Ectodermal cell (in vitro differentiated cells): ENCODE measurements at regions not wholly inside any gene's neighbourhood (a gene's known extent, or its start where the extent isn't known, plus 50 kb on each side); places are given as distances from the start of the nearest gene placed in this dataset.

Experiments
- H3K27ac ChIP-seq: 2 replicates; pipeline ENCODE4 v1.7.0; 2013; ENCODE audit warnings: mild to moderate bottlenecking, low read depth, low read length; ENCODE audit not compliant: insufficient read depth, poor library complexity, severe bottlenecking
- H3K27me3 ChIP-seq: 2 replicates; pipeline ENCODE4 v1.7.0; 2013; ENCODE audit warnings: mild to moderate bottlenecking, low read length; ENCODE audit not compliant: insufficient read depth, control insufficient read depth, poor library complexity, severe bottlenecking
- H3K36me3 ChIP-seq: one replicate; pipeline ENCODE4 v1.7.0; 2013; ENCODE audit warnings: low read length; ENCODE audit not compliant: control insufficient read depth, insufficient read depth
- H3K4me1 ChIP-seq: one replicate; pipeline ENCODE4 v1.7.0; 2013; ENCODE audit warnings: low read length; ENCODE audit not compliant: control insufficient read depth, insufficient read depth
- H3K4me3 ChIP-seq: 2 replicates; pipeline ENCODE4 v1.7.0; 2013; ENCODE audit warnings: low read depth, low read length, control low read depth; ENCODE audit not compliant: insufficient read depth
- H3K9me3 ChIP-seq: 2 replicates; pipeline ENCODE4 v1.7.0; 2013; ENCODE audit warnings: mild to moderate bottlenecking, low read length, moderate library complexity; ENCODE audit not compliant: control insufficient read depth
- WGBS, 2 experiments: methylation state at CpG; one replicate each; pipeline ENCODE4 v1.1.7; 2013; ENCODE audit warnings: missing lambda C conversion rate in 2 of 2; 5-methylcytosine and 5-hydroxymethylcytosine counted together

DNA sequence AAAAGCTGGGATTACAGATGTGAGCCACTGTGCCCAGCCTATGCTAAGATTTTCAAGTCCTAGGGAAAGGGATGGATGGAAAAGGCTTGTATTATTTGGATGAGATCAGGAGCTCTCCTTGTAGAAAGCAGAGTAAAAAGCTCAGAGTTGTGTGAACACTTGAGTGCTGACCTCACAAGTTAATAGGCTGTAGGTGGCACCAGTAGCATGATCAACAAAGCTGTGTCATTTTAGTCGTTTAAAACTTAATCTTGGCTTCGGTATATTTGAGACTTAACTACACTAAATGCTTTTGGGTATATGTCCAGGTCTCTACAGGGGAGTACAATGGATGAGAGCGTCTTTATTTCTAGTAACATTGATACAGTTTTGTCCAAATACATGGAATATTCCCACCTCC is 264.2 kb downstream of the TMEM38B start:
- Histone ChIP-seq H3K4me1 (peaks cover 7% of the 10 kb centered on the region), H3K36me3 (no peaks in the 10 kb centered on the region), H3K4me3 (no peak overlapping the region), H3K27me3 (no peaks in the 10 kb centered on the region), H3K9me3 (no peaks in the 10 kb centered on the region), H3K27ac (no peak overlapping the region)
- 93 to 94% methylated on average over 3 of the region's 3 CpGs for WGBS, 2 experiments

DNA sequence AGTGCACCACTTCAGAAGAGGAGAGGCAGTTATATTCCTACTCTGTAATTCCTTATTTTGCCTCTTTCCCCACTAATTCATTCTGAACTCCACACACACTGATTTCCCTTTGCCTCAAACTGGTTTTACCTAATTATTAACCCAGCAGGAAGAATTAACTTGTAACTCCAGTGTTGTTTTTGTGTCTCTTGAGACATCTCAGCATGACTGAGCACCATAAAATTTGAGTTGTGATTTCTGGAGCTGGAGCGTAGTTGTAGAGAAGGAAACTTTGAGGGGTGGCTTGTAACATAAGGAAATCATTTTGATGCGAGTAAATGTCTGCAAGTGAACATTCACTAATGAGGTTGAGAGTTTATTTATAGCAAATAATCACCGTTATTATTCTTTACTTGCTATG is 265.2 kb downstream of the TMEM38B start:
- no peaks in the 10 kb centered on the region for H3K9me3 ChIP-seq
- 92 to 95% methylated on average over 3 of the region's 3 CpGs for WGBS, 2 experiments

DNA sequence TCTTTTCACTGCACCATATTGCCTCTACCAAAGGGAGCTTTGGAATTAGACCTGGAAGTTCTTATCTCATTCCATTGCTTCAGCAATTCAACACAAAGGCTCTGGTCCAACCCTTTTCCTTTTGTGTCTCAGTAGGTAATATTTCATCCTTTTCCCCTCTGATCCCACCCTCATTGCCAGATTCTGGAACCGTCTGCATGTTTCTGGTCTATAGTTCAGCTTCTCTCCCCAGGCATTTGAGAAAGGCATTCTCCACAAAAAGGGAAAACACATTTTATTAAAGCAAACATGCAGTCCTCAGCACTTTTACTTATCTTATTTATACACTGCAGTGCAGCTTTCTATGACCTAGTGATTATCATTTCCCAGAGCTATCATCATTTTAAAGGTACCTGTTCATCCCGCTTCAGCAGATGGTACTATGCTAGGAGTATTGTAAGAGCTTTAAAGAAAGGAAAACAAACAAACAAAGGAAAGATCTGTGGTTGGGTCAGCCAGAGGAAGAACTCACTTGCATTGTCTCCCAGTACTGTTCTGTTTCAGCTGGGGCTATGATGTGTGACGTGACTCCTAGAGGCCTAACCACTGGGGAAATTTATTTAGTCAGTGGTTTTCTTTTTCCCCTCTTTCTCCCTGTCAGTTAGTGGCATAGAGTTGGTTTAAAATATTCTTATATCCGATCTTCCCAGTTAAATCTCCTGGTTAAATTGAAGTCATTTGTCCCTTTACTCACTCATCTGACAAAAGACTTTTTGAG is 269.2 kb downstream of the TMEM38B start:
- no peaks in the 10 kb centered on the region for H3K9me3 ChIP-seq
- 81 to 83% methylated on average over 3 to 4 of the region's 4 CpGs for WGBS, 2 experiments
- H3K4me1 ChIP-seq = peaks cover 6% of the 10 kb centered on the region
- no peaks in the 10 kb centered on the region for H3K27me3 ChIP-seq
- H3K4me3 ChIP-seq = no peak overlapping the region
- no peaks in the 10 kb centered on the region for H3K36me3 ChIP-seq
- no peak overlapping the region for H3K27ac ChIP-seq

More for the DNA sequence above, 265.2 kb downstream of the TMEM38B start:
- no peaks in the 10 kb centered on the region for H3K36me3 ChIP-seq
- no peak overlapping the region for H3K27ac ChIP-seq
- no peaks in the 10 kb centered on the region for H3K27me3 ChIP-seq
- H3K4me3 ChIP-seq = no peak overlapping the region
- H3K4me1 ChIP-seq = peaks cover 13% of the 10 kb centered on the region

DNA sequence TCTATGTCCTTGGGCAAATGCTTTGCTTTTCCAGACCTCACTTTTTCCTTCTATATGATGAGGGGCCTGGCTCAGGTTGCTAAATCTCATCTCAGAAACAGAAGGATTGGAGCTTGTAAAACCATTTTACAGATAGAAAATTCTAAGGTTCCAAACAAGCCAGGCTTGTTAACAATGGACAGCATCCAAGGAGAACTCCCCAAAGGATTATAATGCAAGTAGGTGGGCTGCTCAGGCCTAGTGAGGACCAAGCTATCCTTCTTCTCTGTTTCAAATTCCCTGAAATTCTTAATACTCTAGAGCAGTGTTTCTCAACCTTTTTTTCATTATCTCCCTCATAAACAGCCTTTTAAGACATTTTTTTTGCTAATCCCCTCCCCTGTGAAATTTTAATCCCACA is 269.8 kb downstream of the TMEM38B start:
- Histone ChIP-seq H3K4me3 (no peak overlapping the region), H3K36me3 (no peaks in the 10 kb centered on the region), H3K27ac (no peak overlapping the region), H3K4me1 (peaks cover 11% of the 10 kb centered on the region), H3K27me3 (no peaks in the 10 kb centered on the region), H3K9me3 (no peaks in the 10 kb centered on the region)

DNA sequence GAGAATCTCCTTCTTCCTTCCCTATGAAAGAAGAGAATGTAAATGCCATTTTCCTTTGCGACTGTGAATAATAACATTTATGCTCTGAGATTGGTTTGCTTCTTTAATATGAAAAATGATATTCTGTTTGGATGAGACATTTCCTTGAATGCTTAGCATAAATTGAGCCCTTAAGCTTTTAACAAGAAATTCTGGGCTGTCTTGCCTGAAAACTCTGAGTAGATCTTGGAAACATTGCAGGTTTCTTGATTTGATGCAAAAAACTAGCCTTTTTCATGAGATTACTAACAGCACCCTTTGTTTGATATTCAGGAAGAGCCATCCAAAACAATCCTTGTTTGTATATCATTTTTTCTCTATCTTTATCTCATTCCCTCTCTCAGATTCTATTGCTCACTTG is 272.5 kb downstream of the TMEM38B start:
- Histone ChIP-seq H3K4me3 (no peak overlapping the region), H3K36me3 (no peaks in the 10 kb centered on the region), H3K9me3 (no peaks in the 10 kb centered on the region), H3K4me1 (peaks cover 18% of the 10 kb centered on the region), H3K27me3 (no peaks in the 10 kb centered on the region), H3K27ac (no peak overlapping the region)
- 92 to 100% methylated on average over 1 of the region's 1 CpG for WGBS, 2 experiments

DNA sequence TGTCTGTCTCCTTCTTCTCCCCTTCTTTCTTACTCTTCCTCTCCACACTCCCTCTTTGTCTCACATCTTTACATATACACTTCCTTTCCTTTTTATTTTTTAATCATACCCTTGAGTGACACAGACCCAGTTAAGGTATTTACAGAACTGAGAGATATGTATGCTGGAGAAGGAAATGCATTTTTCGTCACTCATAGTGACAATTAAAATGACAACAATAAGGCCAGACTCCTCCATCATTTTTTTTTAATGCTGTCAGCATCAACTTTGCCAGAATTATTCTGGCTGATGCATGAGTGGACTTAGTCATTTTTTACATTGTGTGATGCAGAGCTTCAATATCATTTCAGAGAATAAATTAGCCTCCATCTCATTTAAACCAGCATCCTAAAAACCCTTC is 272.9 kb downstream of the TMEM38B start:
- Histone ChIP-seq H3K4me3 (no peak overlapping the region), H3K27me3 (no peaks in the 10 kb centered on the region), H3K4me1 (peaks cover 18% of the 10 kb centered on the region), H3K9me3 (no peaks in the 10 kb centered on the region), H3K27ac (no peak overlapping the region), H3K36me3 (no peaks in the 10 kb centered on the region)
- 83 to 100% methylated on average over 1 of the region's 1 CpG for WGBS, 2 experiments

DNA sequence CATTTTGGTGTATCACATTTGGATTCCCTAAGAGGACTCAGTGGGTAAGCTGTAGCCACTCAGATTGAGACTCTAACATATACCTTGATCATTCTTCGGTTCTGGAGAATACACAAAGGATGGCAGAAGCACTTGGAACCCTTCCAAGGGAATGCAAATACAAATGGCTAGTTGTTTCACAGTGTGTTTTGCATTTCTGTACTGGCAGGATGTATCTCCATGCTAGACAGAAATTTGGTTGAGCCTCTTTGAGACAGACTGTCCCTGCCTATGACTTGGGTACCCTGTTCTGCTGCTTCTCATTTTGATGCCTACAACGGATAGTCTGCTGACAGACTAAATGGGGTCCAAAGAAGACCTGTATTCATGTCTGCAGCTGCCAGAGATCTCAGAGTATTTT is 273.5 kb downstream of the TMEM38B start:
- WGBS, 2 experiments = 89 to 93% methylated on average over 2 of the region's 2 CpGs
- no peak overlapping the region for H3K27ac ChIP-seq

DNA sequence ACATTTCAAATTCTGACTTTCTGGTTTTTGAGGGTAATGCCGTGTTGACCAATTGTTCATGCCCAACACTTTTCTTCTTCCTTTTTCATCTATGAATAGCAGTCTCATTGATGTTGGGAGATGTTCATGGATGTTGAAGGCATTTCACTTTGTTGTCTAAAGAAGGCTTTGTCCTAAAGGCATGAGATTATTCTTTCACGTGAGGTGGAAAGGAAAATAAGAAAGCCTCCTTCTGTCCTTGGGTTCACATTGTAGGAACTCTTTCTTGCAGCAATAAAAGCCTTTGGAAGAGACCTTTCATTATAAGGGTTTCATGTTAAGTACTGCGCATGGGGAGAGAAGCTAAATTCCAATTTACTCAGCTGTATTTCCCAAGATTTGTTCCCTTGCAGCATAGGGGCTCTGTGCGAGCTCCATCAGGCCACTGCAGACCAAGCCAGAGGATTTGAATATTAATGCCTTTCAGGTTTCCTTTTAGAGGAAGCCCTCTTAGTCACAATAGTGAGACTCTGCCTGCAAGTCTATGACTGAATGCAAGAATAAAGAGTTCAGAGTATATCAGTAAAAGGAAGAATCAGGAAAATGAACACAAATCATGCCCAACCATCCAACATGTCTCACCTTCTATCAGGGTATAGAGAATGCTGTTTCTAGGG is 274.6 kb downstream of the TMEM38B start:
- H3K4me3 ChIP-seq = no peak overlapping the region
- H3K36me3 ChIP-seq = no peaks in the 10 kb centered on the region
- H3K4me1 ChIP-seq = peaks cover 23% of the 10 kb centered on the region
- no peak overlapping the region for H3K27ac ChIP-seq
- no peaks in the 10 kb centered on the region for H3K27me3 ChIP-seq
- whole genome bisulfite sequencing, 2 experiments = 70 to 81% methylated on average over 3 to 4 of the region's 4 CpGs
- H3K9me3 ChIP-seq = no peaks in the 10 kb centered on the region

More for the DNA sequence above, 273.5 kb downstream of the TMEM38B start:
- no peaks in the 10 kb centered on the region for H3K9me3 ChIP-seq
- H3K4me1 ChIP-seq = peaks cover 18% of the 10 kb centered on the region
- no peak overlapping the region for H3K4me3 ChIP-seq
- H3K36me3 ChIP-seq = no peaks in the 10 kb centered on the region
- H3K27me3 ChIP-seq = no peaks in the 10 kb centered on the region

DNA sequence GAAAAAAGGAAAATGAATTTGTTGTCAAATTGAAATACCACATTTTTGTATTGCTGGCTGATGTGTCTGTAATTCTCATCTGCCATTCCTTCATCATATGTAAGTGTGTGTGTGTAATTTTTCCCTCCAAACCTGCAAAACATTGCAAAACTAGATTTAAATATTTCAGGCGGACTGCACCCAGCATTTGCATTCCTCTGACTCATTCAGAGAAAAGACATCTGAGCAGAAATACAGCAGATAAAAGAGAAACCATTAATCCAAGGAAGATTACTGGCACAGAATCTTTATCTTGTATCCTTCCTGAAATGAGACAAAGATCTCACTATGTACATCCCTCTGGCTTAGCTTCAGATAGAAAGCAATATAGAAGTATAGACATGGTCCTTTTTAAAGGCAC is 275.3 kb downstream of the TMEM38B start:
- no peak overlapping the region for H3K27ac ChIP-seq
- no peaks in the 10 kb centered on the region for H3K36me3 ChIP-seq
- H3K9me3 ChIP-seq = no peaks in the 10 kb centered on the region
- H3K27me3 ChIP-seq = no peaks in the 10 kb centered on the region
- H3K4me1 ChIP-seq = peaks cover 28% of the 10 kb centered on the region
- WGBS, 2 experiments = 94% methylated on average over 1 of the region's 1 CpG
- H3K4me3 ChIP-seq = no peak overlapping the region

DNA sequence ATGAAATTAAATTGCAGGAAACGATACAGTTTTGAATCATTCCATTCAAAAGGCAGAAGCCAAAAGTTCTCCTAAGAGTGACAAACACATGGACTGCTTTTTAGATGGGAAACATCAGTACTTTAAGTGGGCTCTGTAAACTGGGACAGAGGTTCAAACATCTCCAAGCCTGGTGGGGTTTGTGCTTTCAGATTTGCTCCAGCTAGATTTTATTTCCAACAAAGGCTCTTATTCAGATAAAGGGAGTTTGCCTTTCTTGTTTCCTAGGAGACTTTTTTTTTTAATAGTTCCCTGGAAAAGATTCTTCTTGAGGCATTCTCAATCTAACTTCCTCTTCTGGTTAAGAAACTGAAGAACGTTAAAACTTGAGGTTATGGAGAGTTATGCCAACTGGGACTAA is 277.6 kb downstream of the TMEM38B start:
- 90 to 95% methylated on average over 2 of the region's 2 CpGs for WGBS, 2 experiments
- Histone ChIP-seq H3K4me1 (peaks cover 46% of the 10 kb centered on the region), H3K36me3 (no peaks in the 10 kb centered on the region), H3K9me3 (no peaks in the 10 kb centered on the region), H3K27ac (no peak overlapping the region), H3K27me3 (no peaks in the 10 kb centered on the region), H3K4me3 (no peak overlapping the region)
